Spleen (tissue), 11 donors: ENCODE measurements at regions not wholly inside any gene's neighbourhood (a gene's known extent, or its start where the extent isn't known, plus 50 kb on each side); places are given as distances from the start of the nearest gene placed in this dataset.
A peak's percentile ranks its signal among the peaks of the same experiment; 100 is the strongest.

Experiments
- DNase-seq: peaks from one replicate; pipeline ENCODE4 v3.0.0-alpha.2; 2020
- H3K27ac ChIP-seq, 8 donors: fragments of 200-600 bp; sonication (generic) in 7 of 8; 1 replicate in 4 of 8; 2 replicates in 4 of 8; pipeline versions ENCODE4 v1.5.0 to v1.8.0; 2016 to 2021; ENCODE audit warnings: inconsistent platforms in 4 of 8, mild to moderate bottlenecking in 4 of 8, moderate library complexity in 1 of 8
- H3K27me3 ChIP-seq, 7 donors: fragments of 200-600 bp; sonication (generic) in 6 of 7; replicated peaks in 1 of 7; 1 replicate in 4 of 7; 2 replicates in 3 of 7; pipeline versions ENCODE4 v1.5.0 to v1.8.0; 2016 to 2021; ENCODE audit warnings: inconsistent platforms in 3 of 7, mild to moderate bottlenecking in 1 of 7
- H3K36me3 ChIP-seq, 6 donors: fragments of 200-600 bp; sonication (generic) in 5 of 6; 1 replicate in 4 of 6; 2 replicates in 2 of 6; pipeline versions ENCODE4 v1.5.0 to v1.8.0; 2016 to 2021; ENCODE audit warnings: inconsistent platforms in 2 of 6
- H3K4me1 ChIP-seq, 6 donors: fragments of 200-600 bp; sonication (generic) in 5 of 6; 1 replicate in 3 of 6; 2 replicates in 3 of 6; pipeline versions ENCODE4 v1.5.0 to v1.8.0; 2016 to 2021; ENCODE audit warnings: inconsistent platforms in 3 of 6
- H3K4me3 ChIP-seq, 8 donors: fragments of 200-600 bp; sonication (generic) in 7 of 8; 1 replicate in 4 of 8; 2 replicates in 4 of 8; pipeline versions ENCODE4 v1.5.0 to v1.8.0; 2016 to 2021; ENCODE audit warnings: inconsistent platforms in 4 of 8, mild to moderate bottlenecking in 4 of 8, moderate library complexity in 2 of 8
- H3K9me3 ChIP-seq, 8 donors: fragments of 200-600 bp; sonication (generic) in 7 of 8; 1 replicate in 4 of 8; 2 replicates in 4 of 8; pipeline versions ENCODE4 v1.5.0 to v1.8.0; 2016 to 2021; ENCODE audit warnings: inconsistent platforms in 4 of 8
- POLR2A ChIP-seq, 3 donors: fragments of 450-650 bp; IDR thresholded peaks; one replicate each; pipeline ENCODE4 v1.5.1; 2017; ENCODE audit warnings: antibody characterized with exemption in 3 of 3, mild to moderate bottlenecking in 1 of 3
- POLR2AphosphoS5 ChIP-seq, 3 donors: sonication (generic); formaldehyde crosslinking; IDR thresholded peaks; one replicate each; pipeline ENCODE4 v1.5.1; 2017; ENCODE audit warnings: antibody characterized with exemption in 3 of 3
- WGBS, 5 donors: extraction: QIAGEN DNeasy Blood & Tissue Kit in 3 of 5; methylation state at CpG; one replicate each; pipeline versions ENCODE4 v1.1.5 to v1.1.7; 2013 to 2018; 5-methylcytosine and 5-hydroxymethylcytosine counted together
- intact Hi-C: fragments of 100-400 bp; cut with DNase I; formaldehyde crosslinking; loops from one replicate; pipeline ENCODE4 v1.15.0; 2023; ENCODE audit warnings: low total_unique reads
- TF ChIP-seq, protein P1 (sequence below), 11 experiments: fragments of 200-600 bp in 7 of 11; fragments of 450-650 bp in 4 of 11; sonication (generic) in 4 of 11; IDR thresholded peaks in 8 of 11; conservative IDR thresholded peaks in 3 of 11; 1 replicate in 7 of 11; 2 replicates in 4 of 11; pipeline versions ENCODE4 v1.4.0 to v1.8.0; 2016 to 2021; ENCODE audit warnings: antibody characterized with exemption in 11 of 11, inconsistent platforms in 4 of 11, mild to moderate bottlenecking in 1 of 11
- donor health status: healthy with polysubstance abuse.
- donor health status: DM: no; HTN: no; CAD: no; lungs with moderate emphysema.
- donor health status: DM: no; HTN: no; CAD: no.
- donor health status: Bipolar disorder and iron deficiency.
- donor health status: healthy.
- donor health status: DM: no; HTN: no; CAD: no.
- donor health status: DM: yes; HTN: yes; CAD: no.

DNA sequence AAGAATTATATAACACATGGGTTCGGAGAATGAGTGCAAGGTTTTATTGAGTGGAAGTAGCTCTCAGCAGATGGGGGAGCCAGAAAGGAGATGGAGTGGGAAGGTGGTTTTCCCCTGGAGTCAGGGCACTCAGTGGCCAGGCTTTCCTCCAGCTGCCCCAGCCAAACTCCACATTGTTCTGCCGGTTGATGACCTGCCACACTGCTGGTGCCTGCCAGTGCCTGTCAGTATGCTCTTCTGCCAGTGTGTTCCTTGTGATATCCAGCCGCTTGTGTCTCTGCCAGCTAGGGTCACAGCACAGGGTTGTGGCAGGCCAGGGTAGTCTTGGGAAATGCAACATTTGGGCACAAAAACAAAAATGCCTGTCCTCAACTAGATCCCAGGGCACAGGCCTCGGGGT lies 604.8 kb upstream of the TECRL start:
- H3K27me3 ChIP-seq: no peaks in the 10 kb centered on the region
- H3K4me1 ChIP-seq: no peaks in the 10 kb centered on the region
- no peaks in the 10 kb centered on the region for H3K9me3 ChIP-seq
- no peak overlapping the region for H3K27ac ChIP-seq
- 74 to 89% (median 85%) methylated on average over 4 of the region's 4 CpGs for WGBS, 5 donors
- DNase-seq: no peak
- H3K36me3 ChIP-seq: no peaks in the 10 kb centered on the region
- TF ChIP-seq POLR2AphosphoS5 (IDR thresholded peaks at IDR 0.05): no peak
- TF ChIP-seq, protein P1, sequence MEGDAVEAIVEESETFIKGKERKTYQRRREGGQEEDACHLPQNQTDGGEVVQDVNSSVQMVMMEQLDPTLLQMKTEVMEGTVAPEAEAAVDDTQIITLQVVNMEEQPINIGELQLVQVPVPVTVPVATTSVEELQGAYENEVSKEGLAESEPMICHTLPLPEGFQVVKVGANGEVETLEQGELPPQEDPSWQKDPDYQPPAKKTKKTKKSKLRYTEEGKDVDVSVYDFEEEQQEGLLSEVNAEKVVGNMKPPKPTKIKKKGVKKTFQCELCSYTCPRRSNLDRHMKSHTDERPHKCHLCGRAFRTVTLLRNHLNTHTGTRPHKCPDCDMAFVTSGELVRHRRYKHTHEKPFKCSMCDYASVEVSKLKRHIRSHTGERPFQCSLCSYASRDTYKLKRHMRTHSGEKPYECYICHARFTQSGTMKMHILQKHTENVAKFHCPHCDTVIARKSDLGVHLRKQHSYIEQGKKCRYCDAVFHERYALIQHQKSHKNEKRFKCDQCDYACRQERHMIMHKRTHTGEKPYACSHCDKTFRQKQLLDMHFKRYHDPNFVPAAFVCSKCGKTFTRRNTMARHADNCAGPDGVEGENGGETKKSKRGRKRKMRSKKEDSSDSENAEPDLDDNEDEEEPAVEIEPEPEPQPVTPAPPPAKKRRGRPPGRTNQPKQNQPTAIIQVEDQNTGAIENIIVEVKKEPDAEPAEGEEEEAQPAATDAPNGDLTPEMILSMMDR (IDR thresholded peaks at IDR 0.05 in 8 of 11, conservative IDR thresholded peaks at IDR 0.05 in 3 of 11): no peak
- no peak for TF ChIP-seq POLR2A (IDR thresholded peaks at IDR 0.05)
- intact Hi-C loops: no loop called here
- H3K4me3 ChIP-seq: no peak overlapping the region

DNA sequence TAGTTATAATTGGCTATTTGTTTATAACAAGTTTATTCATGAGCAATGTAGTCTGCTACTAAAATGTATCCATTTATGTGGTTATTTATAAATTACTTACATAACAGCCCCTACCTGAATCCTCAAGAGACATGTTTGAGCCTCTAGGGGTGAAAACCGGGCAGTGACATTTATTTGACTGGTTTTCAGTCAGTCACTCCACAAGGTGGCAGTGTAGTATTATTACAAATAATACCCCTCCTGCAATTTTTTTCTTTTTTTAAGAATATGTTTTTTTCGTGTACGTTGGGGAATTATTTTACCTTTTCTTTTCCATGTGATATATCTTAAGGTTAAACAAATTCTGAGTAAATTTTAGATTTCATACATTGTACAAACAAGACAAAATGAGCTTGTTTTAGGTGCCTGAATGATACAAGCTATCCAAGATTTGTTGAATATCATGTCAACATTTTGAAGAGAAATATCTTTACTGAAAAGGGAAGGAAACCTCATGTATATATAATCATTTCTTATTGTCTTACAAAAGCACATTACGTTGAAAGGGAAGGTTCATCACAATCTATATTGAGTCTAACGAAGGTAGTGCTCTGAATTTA lies 598.7 kb upstream of the TECRL start:
- TF ChIP-seq, protein P1 (IDR thresholded peaks at IDR 0.05 in 8 of 11, conservative IDR thresholded peaks at IDR 0.05 in 3 of 11): peak in 1 of 11 experiments; percentile 26
- no peak for TF ChIP-seq POLR2AphosphoS5 (IDR thresholded peaks at IDR 0.05)

DNA sequence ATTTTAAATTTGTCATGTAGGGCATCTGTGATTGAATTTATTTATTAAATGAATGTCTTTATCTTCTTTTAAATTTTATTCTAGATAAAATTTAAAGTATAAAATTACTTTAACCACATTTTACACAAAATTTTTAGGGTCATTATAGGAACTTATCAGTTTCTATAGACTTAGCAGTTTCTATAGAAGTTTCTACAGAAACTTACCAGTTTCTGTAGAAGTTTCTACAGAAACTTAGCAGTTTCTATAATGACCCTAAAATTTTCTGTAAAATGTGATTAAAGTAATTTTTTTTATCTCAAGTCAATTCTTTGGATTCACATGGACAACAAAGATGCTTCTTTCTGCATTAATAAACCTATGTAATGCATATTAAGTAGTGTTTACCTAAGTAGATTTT lies 565.9 kb upstream of the TECRL start:
- Histone ChIP-seq H3K9me3 (peaks cover 0 to 7% (median 0%) of the 10 kb centered on the region in 8 donors), H3K4me3 (no peak overlapping the region), H3K27ac (no peak overlapping the region), H3K27me3 (no peaks in the 10 kb centered on the region), H3K36me3 (no peaks in the 10 kb centered on the region), H3K4me1 (no peaks in the 10 kb centered on the region)
- intact Hi-C loops: no loop called here
- TF ChIP-seq POLR2A (IDR thresholded peaks at IDR 0.05) (no peak), POLR2AphosphoS5 (IDR thresholded peaks at IDR 0.05) (no peak)
- TF ChIP-seq, protein P1 (IDR thresholded peaks at IDR 0.05 in 8 of 11, conservative IDR thresholded peaks at IDR 0.05 in 3 of 11): no peak
- DNase-seq: no peak

More for the DNA sequence above, 598.7 kb upstream of the TECRL start:
- 31 to 43% (median 36%) methylated on average over 5 of the region's 5 CpGs for WGBS, 5 donors
- DNase-seq: no peak
- intact Hi-C loops: no loop called here
- Histone ChIP-seq H3K9me3 (no peaks in the 10 kb centered on the region), H3K27ac (no peak overlapping the region), H3K27me3 (no peaks in the 10 kb centered on the region), H3K36me3 (no peaks in the 10 kb centered on the region), H3K4me1 (no peaks in the 10 kb centered on the region), H3K4me3 (no peak overlapping the region)

DNA sequence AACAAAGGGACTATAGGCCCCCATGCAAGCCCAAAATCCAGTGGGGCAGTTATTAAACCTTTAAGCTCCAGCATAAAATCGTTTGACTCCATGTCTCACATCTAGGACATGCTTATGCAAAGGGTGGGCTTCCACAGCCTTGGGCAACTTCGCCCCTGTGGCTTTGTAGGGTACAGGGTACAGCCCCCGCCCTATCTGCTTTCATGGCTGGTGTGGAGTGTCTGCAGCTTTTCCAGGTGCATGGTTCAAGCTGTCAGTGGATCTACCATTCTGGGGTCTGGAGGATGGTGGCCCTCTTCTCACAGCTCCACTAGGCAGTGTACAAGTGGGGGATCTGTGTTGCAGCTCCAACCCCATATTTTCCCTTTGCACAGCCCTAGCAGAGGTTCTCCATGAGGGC lies 559.8 kb upstream of the TECRL start:
- Histone ChIP-seq H3K4me3 (no peak overlapping the region), H3K27ac (no peak overlapping the region), H3K36me3 (no peaks in the 10 kb centered on the region), H3K4me1 (no peaks in the 10 kb centered on the region), H3K27me3 (no peaks in the 10 kb centered on the region), H3K9me3 (peaks cover 0 to 17% (median 8%) of the 10 kb centered on the region in 8 donors)
- intact Hi-C loops: no loop called here
- 48 to 79% (median 62%) methylated on average over 3 of the region's 3 CpGs for WGBS, 5 donors
- no peak for TF ChIP-seq POLR2AphosphoS5 (IDR thresholded peaks at IDR 0.05)
- no peak for TF ChIP-seq POLR2A (IDR thresholded peaks at IDR 0.05)
- TF ChIP-seq, protein P1 (IDR thresholded peaks at IDR 0.05 in 8 of 11, conservative IDR thresholded peaks at IDR 0.05 in 3 of 11): no peak
- DNase-seq: no peak
